Gastroesophageal sphincter (tissue), 3 donors: ENCODE measurements at regions not wholly inside any gene's neighbourhood (a gene's known extent, or its start where the extent isn't known, plus 50 kb on each side); places are given as distances from the start of the nearest gene placed in this dataset.

ENCODE experiments used
- EP300 ChIP-seq: sonication (generic); formaldehyde crosslinking; IDR thresholded peaks from one replicate; pipeline ENCODE4 v1.6.1; 2017; ENCODE audit warnings: antibody characterized with exemption, mild to moderate bottlenecking
- POLR2AphosphoS5 ChIP-seq: sonication (generic); formaldehyde crosslinking; IDR thresholded peaks from one replicate; pipeline ENCODE4 v1.6.1; 2017; ENCODE audit warnings: antibody characterized with exemption
- TF ChIP-seq, protein P1 (sequence below), 4 experiments: fragments of 200-600 bp in 2 of 4; fragments of 450-650 bp in 2 of 4; sonication (generic) in 1 of 4; IDR thresholded peaks; one replicate each; pipeline ENCODE4 v1.5.1; 2017 to 2019; ENCODE audit warnings: antibody characterized with exemption in 4 of 4, mild to moderate bottlenecking in 2 of 4, moderate library complexity in 2 of 4

DNA sequence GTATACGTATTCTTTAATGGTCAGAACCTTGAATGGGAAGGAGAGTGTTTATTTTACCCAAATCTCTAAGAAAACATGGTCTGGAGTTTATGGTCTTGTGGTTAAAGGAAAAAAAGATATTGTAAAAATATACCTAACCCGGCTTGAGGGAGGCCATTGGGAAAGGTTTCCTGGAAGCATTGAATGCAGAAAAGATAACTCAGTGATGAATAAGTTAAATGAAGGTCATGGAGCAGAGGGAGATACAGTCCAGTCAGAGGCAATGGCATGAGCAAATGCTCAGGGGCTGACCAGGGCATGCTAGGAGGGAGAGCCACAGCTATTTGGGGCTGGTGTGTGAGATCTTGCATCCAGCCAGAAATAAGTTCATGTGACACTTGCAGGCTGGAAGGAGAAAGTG lies 430.4 kb upstream of the CDH5 start:
- TF ChIP-seq, protein P1, sequence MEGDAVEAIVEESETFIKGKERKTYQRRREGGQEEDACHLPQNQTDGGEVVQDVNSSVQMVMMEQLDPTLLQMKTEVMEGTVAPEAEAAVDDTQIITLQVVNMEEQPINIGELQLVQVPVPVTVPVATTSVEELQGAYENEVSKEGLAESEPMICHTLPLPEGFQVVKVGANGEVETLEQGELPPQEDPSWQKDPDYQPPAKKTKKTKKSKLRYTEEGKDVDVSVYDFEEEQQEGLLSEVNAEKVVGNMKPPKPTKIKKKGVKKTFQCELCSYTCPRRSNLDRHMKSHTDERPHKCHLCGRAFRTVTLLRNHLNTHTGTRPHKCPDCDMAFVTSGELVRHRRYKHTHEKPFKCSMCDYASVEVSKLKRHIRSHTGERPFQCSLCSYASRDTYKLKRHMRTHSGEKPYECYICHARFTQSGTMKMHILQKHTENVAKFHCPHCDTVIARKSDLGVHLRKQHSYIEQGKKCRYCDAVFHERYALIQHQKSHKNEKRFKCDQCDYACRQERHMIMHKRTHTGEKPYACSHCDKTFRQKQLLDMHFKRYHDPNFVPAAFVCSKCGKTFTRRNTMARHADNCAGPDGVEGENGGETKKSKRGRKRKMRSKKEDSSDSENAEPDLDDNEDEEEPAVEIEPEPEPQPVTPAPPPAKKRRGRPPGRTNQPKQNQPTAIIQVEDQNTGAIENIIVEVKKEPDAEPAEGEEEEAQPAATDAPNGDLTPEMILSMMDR (IDR thresholded peaks at IDR 0.05) = no peak
- TF ChIP-seq EP300 (no peak), POLR2AphosphoS5 (no peak)
